Lower leg skin (tissue), 3 donors: ENCODE measurements at regions not wholly inside any gene's neighbourhood (a gene's known extent, or its start where the extent isn't known, plus 50 kb on each side); places are given as distances from the start of the nearest gene placed in this dataset.

Source experiments
- CTCF ChIP-seq, 3 donors: fragments of 450-650 bp; IDR thresholded peaks; one replicate each; pipeline ENCODE4 v1.5.1; 2016; ENCODE audit warnings: antibody characterized with exemption in 3 of 3, mild to moderate bottlenecking in 3 of 3, moderate library complexity in 2 of 3
- POLR2A ChIP-seq, 2 donors: fragments of 450-650 bp; IDR thresholded peaks; one replicate each; pipeline ENCODE4 v1.6.1; 2016 to 2017; ENCODE audit warnings: antibody characterized with exemption in 2 of 2, mild to moderate bottlenecking in 1 of 2, moderate library complexity in 1 of 2

- TF ChIP-seq CTCF (IDR thresholded peaks at IDR 0.05) (no peak), POLR2A (IDR thresholded peaks at IDR 0.05) (no peak)
Observed at GRCh38 chr2:231644426-231644825, 51.8 kb downstream of the TEX44 start.
